Tibial nerve (tissue), 4 donors: ENCODE measurements at regions not wholly inside any gene's neighbourhood (a gene's known extent, or its start where the extent isn't known, plus 50 kb on each side); places are given as distances from the start of the nearest gene placed in this dataset.

ENCODE experiments used
- DNase-seq, 2 donors: peaks; one replicate each; pipeline ENCODE4 v3.0.0-alpha.2; 2019; ENCODE audit warnings: low spot score in 2 of 2
- H3K27ac ChIP-seq, 4 donors: fragments of 200-600 bp; sonication (generic) in 3 of 4; one replicate each; pipeline ENCODE4 v1.5.1; 2017 to 2019; ENCODE audit warnings: mild to moderate bottlenecking in 1 of 4
- H3K27me3 ChIP-seq, 2 donors: fragments of 200-600 bp; sonication (generic) in 1 of 2; one replicate each; pipeline versions ENCODE4 v1.5.1 to v1.6.0; 2017 to 2019
- H3K36me3 ChIP-seq, 3 donors: fragments of 200-600 bp; sonication (generic); one replicate each; pipeline ENCODE4 v1.5.1; 2018 to 2019
- H3K4me1 ChIP-seq, 4 donors: fragments of 200-600 bp; sonication (generic) in 3 of 4; one replicate each; pipeline ENCODE4 v1.5.1; 2017 to 2019
- H3K4me3 ChIP-seq, 4 donors: fragments of 200-600 bp; sonication (generic) in 3 of 4; one replicate each; pipeline ENCODE4 v1.5.1; 2017 to 2019; ENCODE audit warnings: mild to moderate bottlenecking in 1 of 4, moderate library complexity in 1 of 4
- H3K9me3 ChIP-seq, 4 donors: fragments of 200-600 bp; sonication (generic) in 3 of 4; one replicate each; pipeline ENCODE4 v1.5.1; 2017 to 2019
- EP300 ChIP-seq, 2 donors: sonication (generic); formaldehyde crosslinking; IDR thresholded peaks; one replicate each; pipeline ENCODE4 v1.6.1; 2017; ENCODE audit warnings: antibody characterized with exemption in 2 of 2, mild to moderate bottlenecking in 1 of 2
- POLR2A ChIP-seq, 2 donors: fragments of 450-650 bp; IDR thresholded peaks; one replicate each; pipeline ENCODE4 v1.6.1; 2017; ENCODE audit warnings: antibody characterized with exemption in 2 of 2, mild to moderate bottlenecking in 2 of 2, moderate library complexity in 2 of 2
- WGBS, 2 donors: methylation state at CpG; one replicate each; pipeline ENCODE4 v1.1.5; 2018; 5-methylcytosine and 5-hydroxymethylcytosine counted together
- TF ChIP-seq, protein P1 (sequence below), 5 experiments: fragments of 200-600 bp in 3 of 5; fragments of 450-650 bp in 2 of 5; sonication (generic) in 3 of 5; IDR thresholded peaks; one replicate each; pipeline ENCODE4 v1.5.1; 2016 to 2019; ENCODE audit warnings: antibody characterized with exemption in 5 of 5, mild to moderate bottlenecking in 3 of 5, moderate library complexity in 2 of 5

DNA sequence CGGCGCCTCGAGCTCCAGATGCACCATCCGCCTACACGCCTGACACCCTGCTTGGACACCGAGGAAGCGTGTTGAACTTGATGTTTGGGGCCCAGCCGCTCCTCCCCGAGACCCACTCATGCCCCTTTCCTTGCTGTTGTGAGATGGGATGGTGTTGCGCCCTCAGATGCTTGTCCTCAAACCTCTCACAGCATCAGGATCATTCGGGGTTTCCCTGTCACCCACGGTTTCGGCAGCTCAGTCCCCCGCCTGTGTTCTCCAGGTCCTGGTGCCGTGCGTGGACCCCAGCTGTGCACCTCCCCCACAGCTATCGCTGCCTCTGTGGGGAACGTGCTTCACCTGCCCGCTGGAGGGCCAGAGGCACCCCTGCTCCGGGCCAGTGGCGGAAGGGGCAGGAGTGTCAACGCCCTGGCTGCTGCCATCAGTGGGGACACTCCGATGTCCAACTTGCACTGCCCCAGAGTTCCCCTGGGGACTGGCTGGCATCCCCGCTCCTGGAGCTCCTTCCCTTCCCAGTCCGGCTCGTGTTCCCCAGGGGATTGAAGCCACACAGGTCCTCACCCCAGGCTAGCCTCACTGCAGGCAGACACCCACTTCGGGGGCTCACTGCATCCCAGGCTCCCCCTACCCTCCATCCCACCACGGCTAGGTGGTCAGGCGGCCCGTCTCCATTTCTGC, 82.3 kb upstream of the ADRA2C start:
- H3K27me3 ChIP-seq: no peaks in the 10 kb centered on the region
- no peak overlapping the region for H3K27ac ChIP-seq
- no peak overlapping the region for H3K4me3 ChIP-seq
- WGBS, 2 donors: 83 to 84% methylated on average over 27 to 30 of the region's 30 CpGs
- TF ChIP-seq POLR2A (IDR thresholded peaks at IDR 0.05) (no peak), EP300 (IDR thresholded peaks at IDR 0.05) (no peak)
- TF ChIP-seq, protein P1, sequence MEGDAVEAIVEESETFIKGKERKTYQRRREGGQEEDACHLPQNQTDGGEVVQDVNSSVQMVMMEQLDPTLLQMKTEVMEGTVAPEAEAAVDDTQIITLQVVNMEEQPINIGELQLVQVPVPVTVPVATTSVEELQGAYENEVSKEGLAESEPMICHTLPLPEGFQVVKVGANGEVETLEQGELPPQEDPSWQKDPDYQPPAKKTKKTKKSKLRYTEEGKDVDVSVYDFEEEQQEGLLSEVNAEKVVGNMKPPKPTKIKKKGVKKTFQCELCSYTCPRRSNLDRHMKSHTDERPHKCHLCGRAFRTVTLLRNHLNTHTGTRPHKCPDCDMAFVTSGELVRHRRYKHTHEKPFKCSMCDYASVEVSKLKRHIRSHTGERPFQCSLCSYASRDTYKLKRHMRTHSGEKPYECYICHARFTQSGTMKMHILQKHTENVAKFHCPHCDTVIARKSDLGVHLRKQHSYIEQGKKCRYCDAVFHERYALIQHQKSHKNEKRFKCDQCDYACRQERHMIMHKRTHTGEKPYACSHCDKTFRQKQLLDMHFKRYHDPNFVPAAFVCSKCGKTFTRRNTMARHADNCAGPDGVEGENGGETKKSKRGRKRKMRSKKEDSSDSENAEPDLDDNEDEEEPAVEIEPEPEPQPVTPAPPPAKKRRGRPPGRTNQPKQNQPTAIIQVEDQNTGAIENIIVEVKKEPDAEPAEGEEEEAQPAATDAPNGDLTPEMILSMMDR (IDR thresholded peaks at IDR 0.05): no peak
- no peaks in the 10 kb centered on the region for H3K36me3 ChIP-seq
- H3K9me3 ChIP-seq: no peaks in the 10 kb centered on the region
- no peak for DNase-seq
- no peaks in the 10 kb centered on the region for H3K4me1 ChIP-seq

DNA sequence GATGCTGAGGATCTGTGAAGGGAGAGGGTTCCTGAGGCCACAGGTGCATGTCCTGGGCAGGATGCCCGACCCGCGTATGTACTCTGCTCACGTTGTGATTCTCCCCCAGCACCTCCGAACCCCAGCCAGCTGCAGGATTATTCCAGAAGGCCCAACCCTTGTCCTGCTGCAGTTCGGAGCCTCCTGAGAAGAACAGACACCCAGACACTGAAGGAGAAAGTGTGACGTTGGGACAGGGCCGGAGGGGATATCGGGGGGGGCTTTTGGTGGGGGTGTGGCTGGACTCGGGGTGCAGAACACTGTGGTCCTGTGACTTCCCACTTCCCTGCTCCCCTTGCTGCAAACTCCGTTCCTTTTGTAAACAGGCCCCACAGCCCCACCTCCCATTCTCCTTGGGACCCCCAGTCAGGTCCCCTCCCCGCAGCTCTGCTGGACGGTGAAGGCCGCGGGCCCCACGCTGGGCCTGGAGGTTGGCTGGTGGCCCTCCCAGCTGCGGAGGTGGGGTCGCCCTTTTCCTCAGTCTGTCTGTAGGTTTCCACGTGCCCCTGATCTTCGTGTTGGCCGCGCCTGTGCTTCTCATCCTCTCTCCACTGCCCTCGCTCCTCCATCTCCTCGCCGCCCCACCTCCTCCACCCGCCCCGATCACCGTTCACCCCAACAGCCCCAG, 83.0 kb upstream of the ADRA2C start:
- DNase-seq: no peak
- Histone ChIP-seq H3K9me3 (no peaks in the 10 kb centered on the region), H3K27ac (no peak overlapping the region), H3K36me3 (no peaks in the 10 kb centered on the region), H3K4me3 (no peak overlapping the region), H3K4me1 (no peaks in the 10 kb centered on the region), H3K27me3 (no peaks in the 10 kb centered on the region)
- 75 to 76% methylated on average over 28 of the region's 28 CpGs for WGBS, 2 donors
- TF ChIP-seq POLR2A (IDR thresholded peaks at IDR 0.05): no peak
- TF ChIP-seq, protein P1 (IDR thresholded peaks at IDR 0.05): no peak

DNA sequence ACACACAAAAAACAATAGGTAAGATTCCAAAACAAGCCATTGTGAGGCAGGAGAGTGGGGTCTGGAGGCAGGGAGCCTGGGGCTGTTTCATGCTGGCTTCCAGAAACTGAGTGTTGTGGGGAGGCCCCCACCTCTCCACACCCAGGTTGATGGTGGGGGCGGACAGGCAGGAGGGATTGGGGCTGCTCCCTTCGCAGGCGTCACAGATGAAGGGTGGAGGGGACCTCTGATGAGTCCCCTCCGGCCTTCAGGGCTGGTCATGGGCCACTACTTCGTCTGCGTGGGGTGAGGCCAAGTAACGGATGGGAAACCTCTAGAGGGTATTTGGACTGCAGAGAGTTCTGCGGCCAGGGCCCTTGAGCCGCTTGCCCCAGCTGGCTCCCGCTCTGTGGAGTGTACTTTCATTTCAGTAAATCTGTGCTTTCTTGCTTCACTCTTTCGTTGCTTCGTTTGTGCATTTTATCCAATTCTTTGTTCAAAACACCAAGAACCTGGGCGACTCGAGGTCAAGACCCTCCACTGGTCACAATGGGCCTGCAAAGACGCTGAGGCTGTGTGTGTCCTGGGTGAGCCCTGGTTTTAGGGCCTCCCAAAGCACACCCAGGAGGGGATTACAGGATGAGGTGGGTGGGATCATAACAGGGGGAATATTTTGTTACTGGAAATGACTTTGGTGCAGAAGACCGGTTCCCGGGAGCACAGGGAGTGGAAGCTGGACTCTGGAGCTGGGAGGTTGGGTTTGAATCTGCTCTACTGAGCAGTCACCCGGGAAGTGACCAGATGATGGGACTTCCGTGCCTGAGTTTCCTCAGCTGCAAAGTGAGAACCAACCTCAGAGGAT, 83.7 kb upstream of the ADRA2C start:
- H3K36me3 ChIP-seq: no peaks in the 10 kb centered on the region
- TF ChIP-seq, protein P1 (IDR thresholded peaks at IDR 0.05): no peak
- no peak for TF ChIP-seq POLR2A (IDR thresholded peaks at IDR 0.05)
- no peak for TF ChIP-seq EP300 (IDR thresholded peaks at IDR 0.05)
- no peak for DNase-seq
- no peaks in the 10 kb centered on the region for H3K4me1 ChIP-seq
- no peaks in the 10 kb centered on the region for H3K9me3 ChIP-seq
- H3K4me3 ChIP-seq: no peak overlapping the region
- 73 to 82% methylated on average over 18 to 19 of the region's 19 CpGs for WGBS, 2 donors
- H3K27ac ChIP-seq: no peak overlapping the region
- H3K27me3 ChIP-seq: no peaks in the 10 kb centered on the region

DNA sequence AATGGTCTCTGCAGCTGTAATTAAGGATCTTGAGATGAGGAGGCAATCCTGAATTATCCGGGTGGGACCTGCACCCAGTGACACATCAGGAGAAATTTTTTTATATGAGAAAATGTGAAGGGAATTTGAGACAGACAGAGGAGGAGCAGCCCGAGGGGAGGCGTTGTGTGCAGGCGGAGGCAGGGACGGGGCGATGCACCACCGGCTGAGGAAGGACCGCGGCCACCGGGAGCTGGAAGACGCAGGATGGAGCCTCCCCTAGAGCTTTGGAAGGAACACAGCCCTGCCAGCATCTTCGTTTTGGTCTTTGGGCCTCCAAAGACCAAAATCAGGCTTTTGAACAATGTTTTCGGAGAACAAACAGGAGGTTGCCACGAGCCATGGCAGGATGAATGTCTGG, 85.0 kb upstream of the ADRA2C start:
- H3K36me3 ChIP-seq: no peaks in the 10 kb centered on the region
- H3K9me3 ChIP-seq: no peaks in the 10 kb centered on the region
- WGBS, 2 donors: 78 to 86% methylated on average over 14 of the region's 14 CpGs
- H3K27me3 ChIP-seq: peaks cover 0 to 7% of the 10 kb centered on the region in 2 donors
- DNase-seq: no peak
- no peak overlapping the region for H3K27ac ChIP-seq
- H3K4me1 ChIP-seq: no peaks in the 10 kb centered on the region
- H3K4me3 ChIP-seq: no peak overlapping the region
- TF ChIP-seq POLR2A (IDR thresholded peaks at IDR 0.05) (no peak), EP300 (IDR thresholded peaks at IDR 0.05) (no peak)

DNA sequence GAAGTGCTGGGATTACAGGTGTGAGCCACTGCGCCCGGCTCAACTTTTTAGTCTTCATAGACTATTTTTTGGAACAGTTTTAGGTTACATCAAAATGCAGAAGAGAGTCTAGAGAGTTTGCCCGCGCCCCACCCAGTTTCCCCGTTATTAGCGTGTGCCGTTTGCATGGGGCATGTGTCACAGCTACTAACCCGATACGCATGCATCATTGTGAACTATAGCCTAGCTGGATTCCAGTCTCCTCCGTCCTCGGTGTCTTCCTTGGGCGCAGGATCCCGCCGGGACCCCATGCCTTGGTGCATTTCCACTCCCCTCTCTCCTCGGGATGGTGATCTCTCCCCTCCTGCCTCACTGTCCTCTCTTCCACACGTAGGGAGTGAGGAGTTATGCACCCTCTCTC, 85.5 kb upstream of the ADRA2C start:
- H3K27me3 ChIP-seq: peaks cover 0 to 7% of the 10 kb centered on the region in 2 donors
- no peaks in the 10 kb centered on the region for H3K9me3 ChIP-seq
- TF ChIP-seq POLR2A (IDR thresholded peaks at IDR 0.05) (no peak), EP300 (IDR thresholded peaks at IDR 0.05) (no peak)
- TF ChIP-seq, protein P1 (IDR thresholded peaks at IDR 0.05): no peak

More for the DNA sequence above, 85.5 kb upstream of the ADRA2C start:
- DNase-seq: no peak
- Histone ChIP-seq H3K4me3 (no peak overlapping the region), H3K4me1 (no peaks in the 10 kb centered on the region), H3K36me3 (no peaks in the 10 kb centered on the region), H3K27ac (no peak overlapping the region)
- 83 to 87% methylated on average over 16 of the region's 16 CpGs for WGBS, 2 donors
